IPS DF 19.7 (cell line): ENCODE measurements at regions not wholly inside any gene's neighbourhood (a gene's known extent, or its start where the extent isn't known, plus 50 kb on each side); places are given as distances from the start of the nearest gene placed in this dataset.

Experiments
- DNase-seq: peaks from one replicate; pipeline ENCODE4 v3.0.0-alpha.2; 2013; ENCODE audit warnings: low read depth, low spot score

GRCh38 chr6:169082817-169083507 is 170.7 kb downstream of the THBS2 start:
- no peak for DNase-seq

GRCh38 chr6:169082093-169082492 is 171.6 kb downstream of the THBS2 start:
- DNase-seq, result no peak

- DNase-seq, result no peak
Measured at GRCh38 chr6:169081248-169081647, 172.4 kb downstream of the THBS2 start.

- DNase-seq, result no peak
Measured at GRCh38 chr6:169079650-169080049, 174.0 kb downstream of the THBS2 start.

- DNase-seq, result no peak
Measured at GRCh38 chr6:169078399-169079145, 175.1 kb downstream of the THBS2 start.

DNA sequence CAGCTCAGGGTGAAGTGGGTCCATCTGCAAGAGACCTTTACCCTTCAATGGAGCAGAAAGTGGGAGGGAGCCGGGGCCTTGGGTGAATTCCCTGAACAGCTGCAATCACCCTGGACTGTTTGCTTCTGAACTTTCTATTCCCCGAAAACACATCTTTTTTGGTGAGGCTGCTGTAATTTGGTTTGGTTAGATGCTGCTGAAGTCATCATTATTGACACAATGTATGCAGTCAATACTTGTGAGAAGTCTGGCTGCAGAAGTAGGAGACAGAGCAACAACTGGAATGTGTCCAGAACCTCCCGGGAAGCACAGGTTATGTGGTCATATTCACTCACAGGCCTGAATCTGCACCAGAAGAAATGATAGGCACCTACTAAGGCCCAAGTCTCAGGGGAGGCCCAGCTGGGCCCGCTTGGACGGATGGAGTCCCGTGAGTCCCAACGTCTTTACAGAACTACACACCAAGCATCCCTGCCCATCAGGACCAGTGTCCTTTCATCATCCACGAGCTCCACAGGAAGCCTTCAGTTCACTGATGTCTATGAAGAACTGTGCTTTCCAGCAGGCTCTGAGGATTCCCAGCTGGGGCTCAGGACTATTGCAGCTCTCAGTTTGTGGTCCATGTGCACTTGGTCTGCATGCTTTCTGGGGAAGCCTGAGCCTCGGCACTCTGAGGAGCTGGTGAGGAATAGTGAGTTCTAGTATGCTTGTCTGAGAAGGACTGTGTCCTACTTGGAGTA is 177.6 kb downstream of the THBS2 start:
- no peak for DNase-seq

- no peak for DNase-seq
Measured at GRCh38 chr6:169075211-169075914, 178.3 kb downstream of the THBS2 start.

GRCh38 chr6:169074526-169074925 is 179.1 kb downstream of the THBS2 start:
- DNase-seq, result no peak

DNA sequence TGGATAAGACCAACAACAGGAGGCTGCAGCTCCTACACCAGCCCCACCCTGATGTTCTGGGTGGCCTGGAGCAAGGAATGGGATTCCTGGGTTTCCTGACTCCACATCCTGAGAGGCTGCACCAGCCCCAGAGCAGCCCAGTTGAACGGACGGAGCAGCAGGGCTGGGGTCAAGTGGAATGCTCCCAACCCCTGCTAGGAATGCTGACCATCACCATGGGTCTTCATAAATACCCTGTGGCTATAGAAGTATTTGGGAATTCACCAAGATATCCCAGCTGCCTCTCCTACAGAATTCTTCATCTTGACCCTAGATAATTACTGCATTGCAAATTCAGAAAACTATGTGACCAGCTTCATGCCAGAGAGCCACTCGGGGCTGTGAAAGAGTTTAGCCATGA is 180.3 kb downstream of the THBS2 start:
- no peak for DNase-seq

DNA sequence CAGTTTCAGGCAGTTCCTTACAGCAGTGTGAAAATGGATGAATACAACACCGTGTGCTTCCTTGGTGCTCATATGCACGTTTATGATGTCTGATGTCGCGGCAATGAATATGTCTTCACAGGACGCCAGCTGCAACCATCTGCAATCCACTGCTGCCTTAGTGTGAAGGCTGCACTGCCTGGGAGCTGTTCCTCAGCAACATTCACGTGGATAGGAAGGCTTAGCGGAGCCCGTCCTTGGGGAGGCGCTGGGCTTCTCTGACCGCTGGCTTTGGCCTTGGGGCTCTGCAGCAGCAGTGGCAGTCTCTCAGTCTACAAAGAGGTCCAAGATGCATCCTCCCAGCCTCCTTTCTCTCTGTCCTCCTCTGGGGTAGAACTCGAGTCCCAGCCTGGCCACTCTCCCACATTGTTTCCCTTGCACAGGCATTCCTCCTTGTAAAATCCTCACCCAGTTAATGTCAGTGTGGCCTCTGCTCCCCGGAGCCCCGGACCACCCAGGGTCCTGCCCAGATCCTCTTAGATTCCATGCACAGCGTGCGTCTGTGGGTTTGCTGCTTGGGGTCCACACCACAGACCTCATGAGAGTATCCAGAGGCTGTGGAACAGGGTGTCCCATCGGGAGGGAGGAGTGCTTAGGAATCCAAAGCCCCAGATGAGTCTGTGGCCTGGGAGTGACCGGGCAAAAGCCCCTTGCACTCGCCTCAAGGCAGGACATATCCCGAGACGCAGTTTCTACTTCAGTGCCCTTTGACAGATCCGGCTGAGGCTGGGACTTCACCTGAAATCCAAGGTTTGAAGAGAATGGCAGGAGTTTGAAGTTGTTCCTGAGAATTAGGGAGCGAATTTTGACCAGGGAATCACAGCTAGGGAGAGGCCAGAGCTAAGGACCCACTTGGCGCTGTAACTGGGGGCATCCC is 181.3 kb downstream of the THBS2 start:
- no peak for DNase-seq

DNA sequence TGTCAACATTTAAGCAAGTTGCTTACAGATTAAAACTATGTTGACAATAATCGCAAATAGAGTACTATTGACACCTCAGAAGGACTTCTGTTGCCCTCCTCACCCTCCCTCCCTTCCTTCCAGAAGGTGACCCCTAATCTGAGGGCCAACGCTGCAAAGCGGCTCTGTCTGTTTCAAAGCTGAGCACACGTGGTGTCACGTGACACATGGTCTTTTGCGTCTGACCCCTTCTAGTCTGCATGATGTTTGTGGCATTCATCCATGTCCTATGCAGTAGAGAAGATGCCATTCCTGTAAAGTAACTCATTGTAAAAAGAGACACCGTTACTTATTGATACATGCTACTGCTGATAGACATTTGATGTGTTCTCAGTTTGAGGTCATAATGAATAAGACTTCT is 182.3 kb downstream of the THBS2 start:
- no peak for DNase-seq

DNA sequence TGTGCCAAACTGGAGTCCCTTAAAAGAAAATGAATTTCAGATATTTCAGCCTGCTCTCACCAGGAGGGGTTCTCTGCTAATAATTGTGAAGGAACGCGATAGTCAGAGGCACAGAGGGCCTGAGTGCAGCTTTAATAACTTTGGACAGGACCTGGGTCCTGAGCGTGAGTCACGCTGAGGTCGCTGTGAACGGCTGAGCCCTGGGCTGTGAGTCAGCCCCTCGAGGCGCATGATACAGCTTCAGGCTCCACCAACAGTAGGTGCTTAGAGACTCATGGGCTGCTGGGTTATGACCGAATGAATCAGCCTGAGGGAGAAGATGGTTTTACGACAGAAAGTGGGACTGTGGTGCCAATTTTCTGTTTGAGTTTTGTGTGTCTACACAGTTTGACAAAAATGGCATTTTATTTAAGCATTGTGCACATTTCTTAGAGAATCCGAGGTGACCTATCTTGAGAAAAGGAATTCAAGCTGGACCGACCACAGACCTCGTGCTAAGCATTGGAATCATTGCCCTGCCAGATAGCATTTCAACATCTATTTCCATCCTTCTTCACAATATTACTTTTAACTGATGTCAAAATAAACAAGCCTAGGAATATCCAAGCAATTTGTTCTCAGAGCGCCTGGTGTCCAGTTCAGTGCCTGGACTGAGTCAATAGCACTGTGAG is 183.0 kb downstream of the THBS2 start:
- no peak for DNase-seq

DNA sequence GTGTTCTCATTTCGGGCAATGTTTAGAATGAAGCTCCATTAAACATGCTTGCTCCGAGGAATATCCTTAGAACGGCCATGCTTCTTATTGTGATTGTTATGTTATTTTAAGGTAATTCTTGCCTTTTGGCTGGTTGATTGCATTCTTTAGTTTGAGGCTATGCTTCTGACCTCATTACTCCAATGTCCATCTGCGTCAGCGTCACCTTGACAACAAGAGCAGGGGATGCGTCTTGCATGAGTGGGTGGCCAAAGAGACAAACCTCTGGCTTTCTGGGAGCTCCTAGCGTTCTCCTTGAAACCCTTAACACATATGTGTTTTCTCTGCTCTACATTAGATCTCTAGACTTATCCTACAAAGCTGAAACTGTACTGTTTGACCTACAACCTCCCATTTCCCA is 184.3 kb downstream of the THBS2 start:
- DNase-seq, result no peak

GRCh38 chr6:169064194-169064593 is 189.5 kb downstream of the THBS2 start:
- DNase-seq, result no peak

- no peak for DNase-seq
Measured at GRCh38 chr6:169062272-169062671, 191.4 kb downstream of the THBS2 start.

GRCh38 chr6:169058634-169059033 is 195.0 kb downstream of the THBS2 start:
- no peak for DNase-seq

- no peak for DNase-seq
Measured at GRCh38 chr6:169052462-169052861, 201.2 kb downstream of the THBS2 start.

DNA sequence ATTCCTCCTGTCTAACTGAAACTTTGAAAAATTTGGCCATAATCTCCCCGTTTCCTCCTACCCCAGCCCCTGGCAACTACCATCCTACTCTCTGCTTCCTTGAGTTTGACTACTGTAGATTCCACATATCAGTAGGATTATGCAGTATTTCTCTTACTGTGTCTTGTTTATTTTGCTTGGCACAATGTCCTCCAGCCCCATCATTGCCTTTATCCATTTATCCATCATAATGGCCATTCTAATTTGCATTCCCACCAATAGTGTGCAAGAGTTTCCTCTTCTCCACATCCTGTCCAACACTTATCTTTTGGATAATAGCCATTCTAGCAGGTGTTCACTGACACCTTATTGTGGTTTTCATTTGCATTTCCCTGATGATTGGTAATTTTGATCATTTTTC is 202.3 kb downstream of the THBS2 start:
- DNase-seq, result no peak

DNA sequence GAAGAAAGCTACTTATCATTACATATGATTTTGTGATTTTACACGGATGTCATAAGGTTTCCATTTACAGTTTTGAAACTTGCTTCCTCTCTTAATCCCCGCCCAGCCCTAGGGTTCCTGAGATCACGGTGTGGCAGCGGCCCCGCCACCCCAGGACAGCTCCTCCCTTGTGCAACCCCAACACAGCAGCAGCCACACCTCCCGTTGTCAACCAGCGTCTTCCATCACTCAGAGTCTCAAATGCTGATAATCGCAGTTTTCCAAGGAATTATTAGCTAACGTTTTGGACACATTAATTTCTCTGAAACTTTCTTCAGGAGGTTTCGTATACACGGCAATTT is 204.8 kb downstream of the THBS2 start:
- DNase-seq, result no peak

DNA sequence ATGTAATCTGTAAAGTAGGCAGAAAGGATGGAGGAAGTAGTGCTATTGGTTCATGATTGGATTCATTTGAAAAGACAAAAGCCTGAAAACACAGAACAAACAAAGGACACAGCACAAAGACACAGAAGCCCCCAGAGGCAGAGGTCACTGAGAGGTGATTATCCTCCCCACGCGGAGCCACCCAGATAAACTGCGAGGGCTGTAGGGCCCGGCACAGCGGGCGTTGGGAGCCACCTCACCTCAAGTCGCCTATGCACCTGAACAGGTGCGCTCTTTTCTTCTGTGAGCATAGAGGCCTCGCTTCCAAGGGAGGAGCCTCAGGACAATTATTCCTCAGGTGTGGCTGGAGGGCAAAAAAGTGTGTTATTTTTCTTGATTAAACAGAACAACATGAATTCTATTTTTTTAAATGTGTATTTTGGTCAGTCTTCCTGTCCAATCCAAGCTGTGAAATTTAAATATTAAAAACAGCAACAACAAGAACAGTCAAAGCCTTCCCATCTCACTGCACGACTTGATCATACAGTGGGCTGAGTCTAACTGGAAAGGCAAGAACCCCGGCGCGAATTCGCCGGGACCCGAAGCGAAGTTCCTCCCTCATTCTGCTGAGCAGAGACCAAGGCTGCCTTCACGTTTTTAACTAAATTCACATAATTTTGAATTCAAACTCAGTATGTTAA is 205.3 kb downstream of the THBS2 start:
- DNase-seq, result no peak
